HG02852 (cell line): ENCODE measurements at regions not wholly inside any gene's neighbourhood (a gene's known extent, or its start where the extent isn't known, plus 50 kb on each side); places are given as distances from the start of the nearest gene placed in this dataset.
"Not testable (repeated sequence)": the region's sequence is repeated elsewhere in the genome, so short reads cannot be mapped to it uniquely, and the experiment has no call there.

ENCODE experiments used
- ATAC-seq: cut with Tn5 transposase; IDR thresholded peaks from one replicate; pipeline ENCODE4 v1.9.1; 2021; ENCODE audit warnings: mild to moderate bottlenecking, moderate library complexity; ENCODE audit not compliant: unreplicated experiment

DNA sequence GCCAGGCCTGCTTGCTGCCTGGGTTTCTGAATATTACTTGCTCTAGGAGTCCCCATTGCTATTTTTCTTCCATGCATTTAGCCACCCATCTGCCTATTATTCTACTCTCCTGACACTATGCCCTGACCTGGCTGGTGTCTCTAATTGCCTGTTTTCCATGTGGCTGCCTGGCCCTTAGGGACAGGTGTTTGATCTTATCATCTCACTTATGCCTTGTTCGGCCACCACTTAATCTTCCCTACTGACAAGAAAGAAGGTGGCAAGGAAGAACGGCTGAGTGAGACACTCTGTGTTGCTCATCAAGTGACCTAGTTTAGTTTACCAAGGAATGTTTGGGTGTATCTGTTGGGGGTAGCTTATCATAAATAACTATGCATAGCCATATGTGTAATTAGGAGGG lies 50.4 kb upstream of the RAPH1 start:
- ATAC-seq, result no peak

GRCh38 chr2:203586206-203586605 lies 51.1 kb upstream of the RAPH1 start:
- no peak for ATAC-seq

GRCh38 chr2:203586696-203587095 lies 51.6 kb upstream of the RAPH1 start:
- no peak for ATAC-seq

- ATAC-seq, result no peak
Observed at GRCh38 chr2:203590496-203590895, 55.4 kb upstream of the RAPH1 start.

DNA sequence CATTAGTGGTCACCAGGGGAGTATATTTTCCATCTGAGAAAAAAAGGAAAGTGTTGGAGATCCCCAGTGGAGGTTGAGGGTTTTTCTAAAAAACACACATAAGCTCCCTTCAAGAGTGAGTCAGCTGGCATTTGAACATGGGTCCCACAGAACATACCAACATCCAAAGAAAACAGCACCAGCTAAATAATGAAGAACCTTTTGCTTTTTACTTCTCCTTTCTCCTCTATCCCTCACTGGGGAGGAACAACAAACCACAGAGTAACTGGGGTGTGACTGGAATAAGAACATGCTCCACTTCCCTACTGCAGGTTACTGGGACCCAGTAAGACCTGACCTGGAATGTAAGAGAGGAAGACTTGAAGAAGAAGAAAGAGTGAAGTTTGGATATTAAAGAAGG lies 56.5 kb upstream of the RAPH1 start:
- no peak for ATAC-seq

- no peak for ATAC-seq
Observed at GRCh38 chr2:203592470-203592869, 57.4 kb upstream of the RAPH1 start.

DNA sequence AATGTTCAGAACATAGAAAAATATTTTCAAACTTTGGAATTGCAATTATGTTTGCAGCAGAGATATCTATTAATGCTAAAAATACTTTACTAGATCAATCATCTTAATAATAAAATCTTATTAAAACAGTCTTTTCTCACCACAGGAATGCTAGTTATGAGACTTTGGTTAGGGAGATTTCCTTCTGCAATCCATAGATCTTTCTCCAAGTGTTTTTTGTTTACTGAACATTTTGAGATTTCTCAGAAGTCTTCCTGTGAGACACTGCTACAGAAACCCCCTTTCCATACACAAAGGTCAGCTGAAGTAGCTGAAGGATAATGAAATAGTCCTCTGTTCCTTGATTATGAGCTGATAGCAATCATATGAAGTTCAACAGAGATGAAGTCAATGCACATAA lies 59.4 kb upstream of the RAPH1 start:
- no peak for ATAC-seq

- ATAC-seq, result no peak
Observed at GRCh38 chr2:203596183-203596582, 61.1 kb upstream of the RAPH1 start.

GRCh38 chr2:203599509-203599908 lies 64.4 kb upstream of the RAPH1 start:
- peak; percentile 57 for ATAC-seq

GRCh38 chr2:203600286-203600685 lies 65.2 kb upstream of the RAPH1 start:
- no peak for ATAC-seq

GRCh38 chr2:203603456-203604389 lies 68.6 kb upstream of the RAPH1 start:
- no peak for ATAC-seq

GRCh38 chr2:203605302-203605701 lies 70.2 kb upstream of the RAPH1 start:
- no peak for ATAC-seq

GRCh38 chr2:203606051-203606450 lies 71.0 kb upstream of the RAPH1 start:
- no peak for ATAC-seq

- ATAC-seq, result no peak
Observed at GRCh38 chr2:203610558-203610957, 75.5 kb upstream of the RAPH1 start.

DNA sequence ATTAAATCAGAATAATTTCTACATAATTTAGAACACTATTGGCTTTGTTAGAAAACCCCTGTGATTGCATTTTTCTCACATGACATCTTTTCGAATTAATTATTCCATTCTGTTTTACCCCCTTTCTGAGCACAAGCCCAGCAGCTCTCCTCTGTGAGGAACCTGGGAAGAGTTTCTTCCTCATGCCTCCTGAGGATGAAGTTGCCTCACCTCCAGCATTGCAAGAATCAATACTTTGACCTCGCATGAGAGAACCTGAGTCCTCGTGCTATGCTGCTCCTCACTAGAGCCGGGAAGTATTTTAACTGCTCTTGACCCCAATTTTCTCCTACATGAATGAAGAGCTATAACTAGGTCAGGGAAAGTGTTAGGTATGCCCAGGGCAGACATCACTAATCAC lies 77.1 kb upstream of the RAPH1 start:
- ATAC-seq, result no peak

DNA sequence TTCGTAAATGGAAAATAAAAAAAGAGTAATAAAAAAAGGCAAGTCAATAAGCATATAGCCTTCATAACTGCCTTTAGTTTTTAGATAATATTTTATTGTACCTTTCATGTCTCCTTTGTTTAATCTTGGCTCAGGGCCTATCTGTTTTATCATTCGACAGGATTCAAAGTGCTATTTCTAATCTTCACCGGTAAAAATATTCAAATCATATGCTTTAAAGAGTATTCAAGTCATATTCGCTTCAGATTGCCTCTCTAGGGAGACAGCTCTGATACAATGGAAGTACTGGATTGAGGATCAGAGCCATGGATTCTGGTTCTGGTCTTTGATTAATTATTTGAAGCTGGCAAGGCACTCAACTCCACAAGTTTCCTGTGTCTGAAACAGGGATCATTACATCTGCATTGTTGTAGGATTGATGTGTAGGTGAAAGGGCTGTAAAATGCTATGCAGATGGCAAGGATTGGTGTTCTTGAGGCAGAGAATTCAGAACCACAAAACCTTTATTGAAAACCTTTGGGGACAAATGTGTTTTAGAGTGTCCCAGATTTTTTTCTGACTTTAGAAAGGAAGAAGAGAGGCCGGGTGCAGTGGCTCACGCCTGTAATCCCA lies 84.3 kb upstream of the RAPH1 start:
- no peak for ATAC-seq

GRCh38 chr2:203621981-203622515 lies 84.4 kb upstream of the CD28 start:
- no peak for ATAC-seq

- no peak for ATAC-seq
Observed at GRCh38 chr2:203623096-203623495, 83.3 kb upstream of the CD28 start.

GRCh38 chr2:203623661-203624060 lies 82.8 kb upstream of the CD28 start:
- no peak for ATAC-seq

- ATAC-seq, result no peak
Observed at GRCh38 chr2:203625701-203626100, 80.7 kb upstream of the CD28 start.

- ATAC-seq, result not testable (repeated sequence)
Observed at GRCh38 chr2:203626247-203626646, 80.2 kb upstream of the CD28 start.
